Neural cell (in vitro differentiated cells): ENCODE measurements at regions not wholly inside any gene's neighbourhood (a gene's known extent, or its start where the extent isn't known, plus 50 kb on each side); places are given as distances from the start of the nearest gene placed in this dataset.

ENCODE experiments used
- POLR2AphosphoS5 ChIP-seq: IDR thresholded peaks from 2 replicates; pipeline ENCODE4 v1.6.1; 2012
- RAD21 ChIP-seq: fragments of 450-650 bp; conservative IDR thresholded peaks from 2 replicates; pipeline ENCODE4 v1.6.1; 2014; ENCODE audit warnings: antibody characterized with exemption, mild to moderate bottlenecking, moderate library complexity
- TAF1 ChIP-seq: IDR thresholded peaks from 2 replicates; pipeline ENCODE4 v1.6.1; 2012; ENCODE audit warnings: low read depth
- TF ChIP-seq, protein P1 (sequence below): fragments of 450-650 bp; IDR thresholded peaks from 2 replicates; pipeline ENCODE4 v1.5.1; 2014; ENCODE audit warnings: antibody characterized with exemption, mild to moderate bottlenecking, moderate library complexity; ENCODE audit not compliant: poor library complexity, severe bottlenecking

DNA sequence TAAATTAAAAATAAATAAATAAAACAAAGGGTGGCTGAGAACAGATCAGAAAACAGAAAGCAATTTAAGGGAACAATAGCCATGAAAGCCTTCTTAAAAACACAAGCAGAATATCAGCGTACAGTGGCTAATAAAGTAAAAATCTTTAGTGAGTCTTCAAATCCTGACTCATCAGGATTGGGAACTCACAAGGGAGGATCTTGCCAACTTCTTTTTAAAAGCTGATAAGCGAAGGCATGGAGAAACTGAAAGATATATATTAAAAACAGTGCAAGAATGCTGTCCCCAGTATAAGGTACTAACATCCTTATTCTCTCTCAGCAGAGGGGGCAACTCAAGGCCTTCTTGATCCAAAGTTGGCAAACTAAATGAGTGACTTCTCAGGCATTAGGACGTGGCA, 180.1 kb downstream of the DHX15 start:
- TF ChIP-seq, protein P1, sequence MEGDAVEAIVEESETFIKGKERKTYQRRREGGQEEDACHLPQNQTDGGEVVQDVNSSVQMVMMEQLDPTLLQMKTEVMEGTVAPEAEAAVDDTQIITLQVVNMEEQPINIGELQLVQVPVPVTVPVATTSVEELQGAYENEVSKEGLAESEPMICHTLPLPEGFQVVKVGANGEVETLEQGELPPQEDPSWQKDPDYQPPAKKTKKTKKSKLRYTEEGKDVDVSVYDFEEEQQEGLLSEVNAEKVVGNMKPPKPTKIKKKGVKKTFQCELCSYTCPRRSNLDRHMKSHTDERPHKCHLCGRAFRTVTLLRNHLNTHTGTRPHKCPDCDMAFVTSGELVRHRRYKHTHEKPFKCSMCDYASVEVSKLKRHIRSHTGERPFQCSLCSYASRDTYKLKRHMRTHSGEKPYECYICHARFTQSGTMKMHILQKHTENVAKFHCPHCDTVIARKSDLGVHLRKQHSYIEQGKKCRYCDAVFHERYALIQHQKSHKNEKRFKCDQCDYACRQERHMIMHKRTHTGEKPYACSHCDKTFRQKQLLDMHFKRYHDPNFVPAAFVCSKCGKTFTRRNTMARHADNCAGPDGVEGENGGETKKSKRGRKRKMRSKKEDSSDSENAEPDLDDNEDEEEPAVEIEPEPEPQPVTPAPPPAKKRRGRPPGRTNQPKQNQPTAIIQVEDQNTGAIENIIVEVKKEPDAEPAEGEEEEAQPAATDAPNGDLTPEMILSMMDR, result no peak
- no peak for TF ChIP-seq RAD21
- TF ChIP-seq POLR2AphosphoS5, result no peak
- no peak for TF ChIP-seq TAF1
